Cardiac muscle cell (in vitro differentiated cells and primary cell): ENCODE measurements at regions not wholly inside any gene's neighbourhood (a gene's known extent, or its start where the extent isn't known, plus 50 kb on each side); places are given as distances from the start of the nearest gene placed in this dataset.

Experiments
- DNase-seq, 2 donors: peaks; one replicate each; pipeline versions ENCODE4 v3.0.0 to v3.0.0-alpha.2; 2010 to 2017; ENCODE audit warnings: low read depth in 1 of 2, low spot score in 1 of 2
- H3K27ac ChIP-seq: fragments of 200-600 bp; sonication (generic); 2 replicates; pipeline ENCODE4 v1.5.1; 2016
- H3K27me3 ChIP-seq: fragments of 200-600 bp; sonication (generic); 2 replicates; pipeline ENCODE4 v1.6.0; 2016; ENCODE audit warnings: control low read depth
- H3K36me3 ChIP-seq: fragments of 200-600 bp; sonication (generic); 2 replicates; pipeline ENCODE4 v1.5.1; 2016; ENCODE audit warnings: control low read depth
- H3K4me1 ChIP-seq: fragments of 200-600 bp; sonication (generic); 2 replicates; pipeline ENCODE4 v1.8.1; 2017; ENCODE audit warnings: low read depth, mild to moderate bottlenecking, mixed run types
- H3K4me3 ChIP-seq: fragments of 200-600 bp; sonication (generic); 2 replicates; pipeline ENCODE4 v1.5.1; 2016; ENCODE audit warnings: mild to moderate bottlenecking
- H3K9me3 ChIP-seq: fragments of 200-600 bp; sonication (generic); 2 replicates; pipeline ENCODE4 v1.5.1; 2017; ENCODE audit warnings: low read depth, mild to moderate bottlenecking, control low read depth
- TF ChIP-seq, protein P1 (sequence below): IDR thresholded peaks from 2 replicates; pipeline ENCODE4 v1.5.1; 2012; ENCODE audit warnings: low read depth, mild to moderate bottlenecking, low read length

DNA sequence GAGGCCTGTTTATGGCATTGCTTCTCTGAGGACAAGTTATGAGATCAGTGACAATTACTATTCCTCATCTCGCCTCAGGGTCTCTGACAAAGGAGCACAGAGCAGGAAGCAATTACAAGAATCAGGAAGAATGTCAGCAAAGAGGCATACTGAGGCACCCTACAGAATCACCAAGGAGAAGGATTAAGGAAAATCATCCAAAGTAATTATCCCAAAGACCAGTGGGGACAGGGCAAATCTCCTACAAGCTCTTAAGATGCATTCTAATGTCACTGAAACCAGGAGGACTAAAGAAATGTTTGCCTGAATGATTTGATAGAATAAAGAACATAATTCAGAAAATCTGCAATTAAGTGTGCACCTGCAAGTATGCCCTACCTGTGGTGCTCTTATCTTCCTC lies 206.2 kb downstream of the RCHY1 start:
- no peaks in the 10 kb centered on the region for H3K4me1 ChIP-seq
- H3K9me3 ChIP-seq = no peaks in the 10 kb centered on the region
- DNase-seq = no peak
- TF ChIP-seq, protein P1, sequence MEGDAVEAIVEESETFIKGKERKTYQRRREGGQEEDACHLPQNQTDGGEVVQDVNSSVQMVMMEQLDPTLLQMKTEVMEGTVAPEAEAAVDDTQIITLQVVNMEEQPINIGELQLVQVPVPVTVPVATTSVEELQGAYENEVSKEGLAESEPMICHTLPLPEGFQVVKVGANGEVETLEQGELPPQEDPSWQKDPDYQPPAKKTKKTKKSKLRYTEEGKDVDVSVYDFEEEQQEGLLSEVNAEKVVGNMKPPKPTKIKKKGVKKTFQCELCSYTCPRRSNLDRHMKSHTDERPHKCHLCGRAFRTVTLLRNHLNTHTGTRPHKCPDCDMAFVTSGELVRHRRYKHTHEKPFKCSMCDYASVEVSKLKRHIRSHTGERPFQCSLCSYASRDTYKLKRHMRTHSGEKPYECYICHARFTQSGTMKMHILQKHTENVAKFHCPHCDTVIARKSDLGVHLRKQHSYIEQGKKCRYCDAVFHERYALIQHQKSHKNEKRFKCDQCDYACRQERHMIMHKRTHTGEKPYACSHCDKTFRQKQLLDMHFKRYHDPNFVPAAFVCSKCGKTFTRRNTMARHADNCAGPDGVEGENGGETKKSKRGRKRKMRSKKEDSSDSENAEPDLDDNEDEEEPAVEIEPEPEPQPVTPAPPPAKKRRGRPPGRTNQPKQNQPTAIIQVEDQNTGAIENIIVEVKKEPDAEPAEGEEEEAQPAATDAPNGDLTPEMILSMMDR = no peak
- no peaks in the 10 kb centered on the region for H3K27me3 ChIP-seq
- no peak overlapping the region for H3K27ac ChIP-seq
- H3K36me3 ChIP-seq = no peaks in the 10 kb centered on the region
- H3K4me3 ChIP-seq = no peak overlapping the region

DNA sequence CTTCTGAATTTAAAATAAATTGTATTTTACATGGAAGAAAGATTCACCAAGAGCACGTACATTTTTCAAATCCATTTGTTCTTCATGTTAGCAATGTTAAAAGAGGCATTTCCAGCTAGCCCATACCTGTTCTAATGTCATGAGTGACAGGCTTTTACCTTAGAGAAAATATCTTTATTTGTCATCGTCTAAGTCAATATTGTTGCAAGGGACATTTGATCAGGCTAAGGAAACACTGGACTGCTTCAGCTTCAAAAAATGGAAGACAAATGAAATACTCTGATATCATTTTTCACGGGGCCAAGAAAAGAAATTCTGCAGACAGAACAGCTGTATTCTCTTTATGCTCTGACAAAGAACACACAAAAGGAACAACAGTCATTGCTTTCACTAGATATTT lies 207.7 kb downstream of the RCHY1 start:
- DNase-seq = no peak
- no peak overlapping the region for H3K27ac ChIP-seq

DNA sequence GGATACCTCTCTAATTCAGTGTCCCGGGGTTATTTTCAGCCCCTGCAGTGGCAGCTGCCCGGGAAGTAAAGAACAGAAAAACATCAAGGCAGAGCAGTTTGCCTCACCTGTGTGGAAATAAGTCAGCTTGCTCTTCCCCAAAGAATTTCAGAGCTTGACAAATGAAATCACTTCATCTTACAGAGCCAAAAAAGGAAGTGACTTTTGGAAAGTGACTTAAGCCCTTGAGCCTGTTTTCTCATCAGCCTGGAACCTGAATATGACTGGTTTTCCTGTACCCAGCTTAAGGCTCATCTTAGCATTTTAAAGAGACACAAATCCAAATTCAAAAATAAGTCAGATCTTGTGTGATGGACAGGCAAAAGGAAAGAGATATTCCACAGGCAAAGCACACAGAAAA lies 211.6 kb downstream of the RCHY1 start:
- Histone ChIP-seq H3K4me3 (no peak overlapping the region), H3K27ac (no peak overlapping the region), H3K27me3 (no peaks in the 10 kb centered on the region), H3K9me3 (no peaks in the 10 kb centered on the region), H3K36me3 (no peaks in the 10 kb centered on the region), H3K4me1 (no peaks in the 10 kb centered on the region)
- DNase-seq = no peak
- TF ChIP-seq, protein P1 = no peak

More for the DNA sequence above, 207.7 kb downstream of the RCHY1 start:
- TF ChIP-seq, protein P1 = no peak
- H3K9me3 ChIP-seq = no peaks in the 10 kb centered on the region
- H3K4me1 ChIP-seq = no peaks in the 10 kb centered on the region
- H3K27me3 ChIP-seq = no peaks in the 10 kb centered on the region
- no peak overlapping the region for H3K4me3 ChIP-seq
- no peaks in the 10 kb centered on the region for H3K36me3 ChIP-seq

DNA sequence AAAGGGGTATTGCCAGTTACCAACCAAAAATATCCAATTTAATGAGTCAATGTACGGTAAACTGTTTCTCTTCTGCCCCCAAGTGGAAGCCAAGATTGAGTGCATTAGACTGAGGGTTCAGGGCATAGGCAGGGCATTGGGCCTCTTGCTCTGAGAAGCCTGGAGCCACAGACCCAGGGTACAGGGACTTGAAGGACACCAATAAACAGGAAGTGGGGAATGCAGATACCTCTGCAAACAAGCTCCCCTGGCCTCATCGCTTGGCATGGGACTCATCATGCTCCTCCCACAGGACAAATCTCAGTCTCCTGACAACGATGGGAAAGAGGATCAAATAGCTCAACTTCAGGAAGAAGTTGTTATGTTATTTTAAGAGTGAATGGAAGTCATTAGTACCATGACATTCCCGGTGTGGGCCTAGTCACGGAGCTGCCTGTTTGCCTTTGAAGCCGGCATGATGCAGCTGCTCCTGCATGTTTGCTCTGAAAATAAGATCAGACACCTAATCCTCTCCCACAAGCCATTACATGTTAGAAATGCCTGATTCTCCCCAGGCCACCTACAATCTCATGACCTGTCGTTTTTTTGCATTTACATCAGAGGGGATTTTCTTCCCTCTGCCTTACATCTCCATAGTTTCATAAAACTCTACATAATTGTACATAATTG lies 224.2 kb downstream of the RCHY1 start:
- Histone ChIP-seq H3K9me3 (no peaks in the 10 kb centered on the region), H3K4me1 (no peaks in the 10 kb centered on the region), H3K4me3 (no peak overlapping the region), H3K36me3 (no peaks in the 10 kb centered on the region), H3K27ac (no peak overlapping the region), H3K27me3 (no peaks in the 10 kb centered on the region)
- TF ChIP-seq, protein P1 = peak; percentile 33
- peak; percentile 25 to 49 for DNase-seq

DNA sequence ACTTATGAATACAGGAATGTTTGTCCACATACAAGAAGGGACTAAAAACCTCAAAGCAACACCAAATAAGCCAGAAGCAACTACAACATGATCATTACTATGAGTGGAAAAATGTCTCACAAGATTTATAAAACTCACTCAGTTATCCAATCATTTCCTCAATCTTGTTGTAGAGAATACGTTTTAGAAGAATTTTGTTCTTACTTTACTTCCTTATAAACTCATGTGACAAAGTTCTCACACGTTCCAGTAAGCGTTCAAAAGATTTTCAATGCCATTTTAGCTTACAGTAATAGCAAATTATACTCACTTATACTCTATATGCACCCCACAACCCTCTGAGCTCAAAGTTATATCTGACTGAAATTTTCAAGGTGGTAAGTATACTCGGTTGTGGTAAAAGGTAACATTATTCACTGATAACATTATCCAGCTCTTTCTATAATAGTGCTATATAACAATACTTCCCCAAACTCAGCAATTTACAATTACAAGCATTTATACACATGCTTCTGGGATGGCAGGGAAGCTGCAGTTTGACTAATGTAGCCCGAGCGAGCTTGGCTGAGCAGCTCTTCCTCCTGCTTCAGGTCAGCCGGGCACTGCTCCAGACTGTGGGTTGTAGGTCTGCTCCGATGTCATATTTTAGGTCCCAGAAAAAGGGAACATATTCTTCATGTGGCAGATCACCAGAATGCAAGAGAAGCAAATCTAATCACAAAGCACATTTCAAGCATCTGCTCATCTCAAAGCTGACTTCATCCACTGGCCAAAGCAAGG lies 226.3 kb downstream of the RCHY1 start:
- H3K27me3 ChIP-seq = no peaks in the 10 kb centered on the region
- H3K4me1 ChIP-seq = no peaks in the 10 kb centered on the region
- H3K36me3 ChIP-seq = no peaks in the 10 kb centered on the region
- no peak for DNase-seq
- no peak overlapping the region for H3K4me3 ChIP-seq
- TF ChIP-seq, protein P1 = no peak
- no peaks in the 10 kb centered on the region for H3K9me3 ChIP-seq
- no peak overlapping the region for H3K27ac ChIP-seq
